ENCODE measurements at regions not wholly inside any gene's neighbourhood (a gene's known extent, or its start where the extent isn't known, plus 50 kb on each side); places are given as distances from the start of the nearest gene placed in this dataset.
A peak's percentile ranks its signal among the peaks of the same experiment; 100 is the strongest.

GRCh38 chr22:49433717-49434611 is 393.7 kb downstream of the BRD1 start:
- TF ChIP-seq, protein P1, sequence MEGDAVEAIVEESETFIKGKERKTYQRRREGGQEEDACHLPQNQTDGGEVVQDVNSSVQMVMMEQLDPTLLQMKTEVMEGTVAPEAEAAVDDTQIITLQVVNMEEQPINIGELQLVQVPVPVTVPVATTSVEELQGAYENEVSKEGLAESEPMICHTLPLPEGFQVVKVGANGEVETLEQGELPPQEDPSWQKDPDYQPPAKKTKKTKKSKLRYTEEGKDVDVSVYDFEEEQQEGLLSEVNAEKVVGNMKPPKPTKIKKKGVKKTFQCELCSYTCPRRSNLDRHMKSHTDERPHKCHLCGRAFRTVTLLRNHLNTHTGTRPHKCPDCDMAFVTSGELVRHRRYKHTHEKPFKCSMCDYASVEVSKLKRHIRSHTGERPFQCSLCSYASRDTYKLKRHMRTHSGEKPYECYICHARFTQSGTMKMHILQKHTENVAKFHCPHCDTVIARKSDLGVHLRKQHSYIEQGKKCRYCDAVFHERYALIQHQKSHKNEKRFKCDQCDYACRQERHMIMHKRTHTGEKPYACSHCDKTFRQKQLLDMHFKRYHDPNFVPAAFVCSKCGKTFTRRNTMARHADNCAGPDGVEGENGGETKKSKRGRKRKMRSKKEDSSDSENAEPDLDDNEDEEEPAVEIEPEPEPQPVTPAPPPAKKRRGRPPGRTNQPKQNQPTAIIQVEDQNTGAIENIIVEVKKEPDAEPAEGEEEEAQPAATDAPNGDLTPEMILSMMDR (IDR thresholded peaks at IDR 0.05 in 2 of 3, conservative IDR thresholded peaks at IDR 0.05 in 1 of 3; ENCODE audit: borderline replicate concordance in 1 of 3, insufficient read depth in 1 of 3, low read depth in 2 of 3, low read length in 2 of 3) = peak; percentile 33 to 48 (median 48); a peak in 5 of 6 replicates
- TF ChIP-seq POLR2A (IDR thresholded peaks at IDR 0.05; ENCODE audit: borderline replicate concordance, extremely low read depth, insufficient read depth, insufficient read length) = no peak
